Stomach smooth muscle (tissue), 2 donors: ENCODE measurements at regions not wholly inside any gene's neighbourhood (a gene's known extent, or its start where the extent isn't known, plus 50 kb on each side); places are given as distances from the start of the nearest gene placed in this dataset.

Experiments
- H3K27ac ChIP-seq: one replicate; pipeline ENCODE4 v1.7.0; 2013; ENCODE audit warnings: mild to moderate bottlenecking, low read length, inconsistent platforms
- H3K27me3 ChIP-seq, 2 donors: one replicate each; pipeline ENCODE4 v1.7.0; 2013; ENCODE audit warnings: low read length in 2 of 2; ENCODE audit not compliant: insufficient read depth in 2 of 2, control insufficient read depth in 1 of 2
- H3K36me3 ChIP-seq, 2 donors: one replicate each; pipeline ENCODE4 v1.7.0; 2013; ENCODE audit warnings: low read length in 2 of 2; ENCODE audit not compliant: control insufficient read depth in 2 of 2, insufficient read depth in 2 of 2
- H3K4me1 ChIP-seq: one replicate; pipeline ENCODE4 v1.7.0; 2013; ENCODE audit warnings: low read length; ENCODE audit not compliant: control insufficient read depth, insufficient read depth
- H3K4me3 ChIP-seq, 2 donors: one replicate each; pipeline ENCODE4 v1.7.0; 2013; ENCODE audit warnings: low read length in 2 of 2
- H3K9ac ChIP-seq, 2 donors: one replicate each; pipeline ENCODE4 v1.7.0; 2013; ENCODE audit warnings: low read length in 2 of 2, mild to moderate bottlenecking in 1 of 2
- H3K9me3 ChIP-seq, 2 donors: one replicate each; pipeline ENCODE4 v1.7.0; 2013; ENCODE audit warnings: low read length in 2 of 2; ENCODE audit not compliant: control insufficient read depth in 2 of 2
- donor health status: healthy.
- donor health status: Pancreatic carcinoma.

DNA sequence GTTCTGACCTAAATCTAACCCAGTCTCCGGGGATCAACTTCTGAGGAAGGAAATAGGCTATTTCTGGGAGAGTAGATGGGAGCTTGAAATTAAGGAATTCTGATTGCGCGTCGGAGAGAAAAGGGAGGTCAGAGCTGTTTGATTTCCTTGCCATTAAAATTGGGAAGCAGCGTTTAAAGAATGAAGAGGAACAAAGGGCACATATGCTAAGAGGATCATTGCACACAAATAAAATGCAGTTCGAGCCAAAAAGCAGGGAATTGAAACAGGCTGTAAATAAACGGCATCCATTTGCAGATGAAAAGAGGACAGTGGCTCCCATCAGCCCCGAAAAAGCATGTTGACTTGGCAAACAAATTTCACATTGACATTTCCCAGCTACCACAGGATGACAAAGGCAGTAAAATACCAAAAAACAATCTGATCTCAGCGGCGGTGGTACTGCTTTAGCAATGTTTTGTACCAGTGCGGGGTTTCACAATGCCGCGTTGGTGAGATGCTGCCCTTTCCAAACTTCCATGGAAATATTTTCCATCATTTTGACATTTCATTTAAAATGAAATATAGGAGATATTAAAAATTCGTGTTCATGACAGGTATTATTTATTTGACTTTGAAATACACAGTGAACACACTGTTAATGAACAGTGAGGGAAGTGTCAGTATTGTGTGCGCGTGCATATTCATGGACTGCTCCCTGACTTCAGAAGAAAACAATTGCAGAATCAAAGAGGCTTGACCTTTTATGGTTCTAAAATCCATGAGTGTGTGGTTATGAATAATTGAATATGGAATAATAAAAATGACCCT lies 108.8 kb downstream of the SQOR start:
- H3K4me3 ChIP-seq: peak overlapping the region; percentile 20 to 50
- H3K4me1 ChIP-seq: no peaks in the 10 kb centered on the region
- no peaks in the 10 kb centered on the region for H3K9me3 ChIP-seq
- peak overlapping the region in 1 of 2 donors; percentile 56 for H3K9ac ChIP-seq
- no peak overlapping the region for H3K27ac ChIP-seq
- no peaks in the 10 kb centered on the region for H3K36me3 ChIP-seq
- H3K27me3 ChIP-seq: peaks cover 0 to 2% of the 10 kb centered on the region in 2 donors

DNA sequence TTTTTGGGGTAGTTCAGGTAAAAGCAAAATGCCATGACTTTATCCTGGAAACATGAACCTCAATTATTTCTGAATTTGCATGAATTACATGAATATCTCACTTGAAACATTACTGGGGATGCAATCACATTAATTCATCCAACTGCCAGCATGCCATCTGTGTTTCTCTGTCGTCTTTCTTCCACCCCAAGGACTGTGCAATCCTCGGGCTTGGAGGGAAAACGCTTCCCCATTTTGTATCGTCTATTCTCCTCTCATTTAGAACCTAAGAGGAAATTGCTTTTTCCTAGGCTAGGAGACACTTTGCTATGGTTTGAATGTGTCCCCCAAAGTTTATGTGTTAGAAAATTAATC lies 109.4 kb downstream of the SQOR start:
- Histone ChIP-seq H3K9ac (peak overlapping the region in 1 of 2 donors; percentile 56), H3K27me3 (peaks cover 0 to 2% of the 10 kb centered on the region in 2 donors), H3K36me3 (no peaks in the 10 kb centered on the region), H3K27ac (no peak overlapping the region), H3K4me3 (peak overlapping the region in 1 of 2 donors; percentile 20), H3K9me3 (no peaks in the 10 kb centered on the region), H3K4me1 (no peaks in the 10 kb centered on the region)

DNA sequence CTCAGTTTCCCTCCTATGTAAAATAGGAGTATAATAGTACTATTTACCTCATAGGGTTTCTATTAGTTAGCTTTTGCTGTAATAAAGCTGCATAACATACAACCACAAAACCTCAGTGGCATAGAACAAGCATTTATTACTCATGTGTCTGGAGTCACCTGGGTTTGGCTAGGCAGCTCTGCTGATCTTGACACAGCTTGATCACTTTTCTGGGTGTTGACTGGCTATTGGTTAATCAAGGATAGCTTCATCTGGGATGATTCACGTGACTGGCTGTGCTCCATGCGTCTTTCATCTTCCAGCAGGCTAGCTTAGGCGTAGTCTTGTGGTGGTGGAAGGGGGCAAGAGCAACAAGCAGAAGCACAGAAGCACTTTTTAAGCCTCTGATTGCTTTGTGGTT lies 112.6 kb downstream of the SQOR start:
- Histone ChIP-seq H3K36me3 (no peaks in the 10 kb centered on the region), H3K4me3 (no peak overlapping the region), H3K27me3 (peaks cover 0 to 2% of the 10 kb centered on the region in 2 donors), H3K4me1 (no peaks in the 10 kb centered on the region), H3K9ac (no peak overlapping the region), H3K27ac (no peak overlapping the region), H3K9me3 (no peaks in the 10 kb centered on the region)

DNA sequence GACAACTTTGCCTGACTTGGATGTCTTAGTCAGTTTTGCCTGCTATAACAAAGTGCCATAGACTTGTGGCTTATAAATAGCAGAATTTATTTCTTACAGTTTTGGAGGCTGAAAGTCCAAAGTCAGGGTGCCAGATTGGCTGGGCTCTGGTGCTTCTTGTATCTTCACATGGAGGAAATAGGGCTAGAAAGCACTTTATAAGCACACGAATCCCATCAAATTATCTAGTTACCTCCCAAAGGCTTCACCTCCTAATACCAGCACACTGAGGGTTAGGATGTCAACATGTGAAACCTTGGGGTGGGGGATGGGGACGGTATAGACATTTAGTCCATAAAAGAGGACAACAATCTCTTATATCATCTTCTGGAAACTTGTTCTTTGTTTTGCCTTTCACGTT lies 116.8 kb downstream of the SQOR start:
- H3K27ac ChIP-seq: no peak overlapping the region
- H3K4me1 ChIP-seq: no peaks in the 10 kb centered on the region
- H3K4me3 ChIP-seq: no peak overlapping the region

DNA sequence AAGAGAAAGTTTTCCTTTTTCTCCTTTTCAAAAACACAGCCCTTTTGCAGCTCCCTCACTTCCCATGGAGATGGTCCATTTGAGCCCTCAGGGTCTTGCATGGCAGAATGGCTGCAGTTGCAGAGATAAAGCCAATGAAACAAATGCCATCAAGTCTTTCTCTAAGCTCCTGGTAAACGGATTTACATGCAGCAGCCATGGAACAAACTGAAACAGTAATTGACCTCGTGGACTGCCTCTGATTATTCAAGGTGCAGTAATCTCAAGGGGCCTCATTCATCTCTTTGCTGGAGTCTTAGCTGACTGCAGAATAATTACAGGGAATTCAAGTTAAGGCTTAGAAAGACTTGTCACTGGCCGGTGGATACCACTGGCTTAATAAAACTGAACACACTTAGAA lies 125.1 kb downstream of the SQOR start:
- no peaks in the 10 kb centered on the region for H3K36me3 ChIP-seq
- no peaks in the 10 kb centered on the region for H3K27me3 ChIP-seq
- no peak overlapping the region for H3K9ac ChIP-seq
- H3K27ac ChIP-seq: no peak overlapping the region
- H3K4me1 ChIP-seq: no peaks in the 10 kb centered on the region
- no peaks in the 10 kb centered on the region for H3K9me3 ChIP-seq
- H3K4me3 ChIP-seq: no peak overlapping the region

More for the DNA sequence above, 116.8 kb downstream of the SQOR start:
- Histone ChIP-seq H3K27me3 (no peaks in the 10 kb centered on the region), H3K36me3 (no peaks in the 10 kb centered on the region), H3K9me3 (no peaks in the 10 kb centered on the region), H3K9ac (no peak overlapping the region)

DNA sequence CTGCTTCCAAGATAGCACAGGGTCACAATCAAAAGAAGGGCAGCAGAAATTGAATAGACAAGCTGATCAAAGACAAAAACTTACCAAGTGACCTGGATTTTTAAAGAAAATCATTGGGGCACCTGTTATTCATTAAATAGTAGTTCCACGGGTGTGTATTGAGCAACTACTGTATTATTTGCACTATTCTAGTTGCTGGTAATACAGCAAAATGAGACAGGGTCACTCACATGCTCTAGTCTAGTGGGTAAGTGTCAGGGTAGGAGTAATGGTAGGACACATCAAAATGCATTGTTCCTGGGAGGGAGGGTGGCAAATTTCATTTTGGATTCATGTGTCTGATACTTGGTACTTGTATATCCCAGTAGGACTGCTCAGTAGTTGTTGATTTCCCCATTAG lies 127.9 kb downstream of the SQOR start:
- H3K9ac ChIP-seq: no peak overlapping the region
- no peaks in the 10 kb centered on the region for H3K4me1 ChIP-seq
- no peaks in the 10 kb centered on the region for H3K9me3 ChIP-seq
- H3K27me3 ChIP-seq: no peaks in the 10 kb centered on the region
- no peak overlapping the region for H3K4me3 ChIP-seq
- H3K36me3 ChIP-seq: no peaks in the 10 kb centered on the region
- H3K27ac ChIP-seq: no peak overlapping the region

DNA sequence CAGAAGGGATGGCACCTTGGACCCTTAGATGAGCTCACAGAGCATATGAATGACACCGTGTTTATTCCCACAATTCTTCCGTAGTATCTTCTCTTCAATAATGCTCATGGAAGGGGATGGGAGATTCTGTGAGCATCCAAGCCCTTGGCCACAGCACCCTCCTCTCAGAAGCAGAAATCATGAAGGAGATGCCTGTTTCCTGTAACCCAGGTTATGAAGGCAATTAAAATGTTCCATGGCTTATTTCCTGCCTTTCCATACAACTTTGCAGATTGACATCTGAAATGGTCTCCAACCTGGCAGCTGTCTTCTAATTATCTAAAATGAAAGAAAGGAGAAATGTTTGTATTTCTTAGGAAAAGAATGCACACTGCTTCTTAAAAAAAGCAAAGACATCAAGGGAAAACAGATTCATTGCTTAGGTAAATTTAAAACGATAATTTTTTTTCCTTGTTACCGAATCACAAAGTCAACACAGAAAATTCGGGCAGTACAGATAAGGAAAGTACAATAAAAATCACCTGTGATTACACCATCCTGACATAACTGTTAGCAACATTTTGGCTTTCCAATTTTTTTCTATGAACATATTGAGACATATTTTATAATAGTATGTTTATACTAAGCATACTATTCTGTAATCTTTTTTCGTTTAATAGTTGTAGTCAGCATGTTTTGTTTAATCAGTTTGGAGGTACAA lies 128.5 kb downstream of the SQOR start:
- H3K4me3 ChIP-seq: no peak overlapping the region
- no peaks in the 10 kb centered on the region for H3K36me3 ChIP-seq

DNA sequence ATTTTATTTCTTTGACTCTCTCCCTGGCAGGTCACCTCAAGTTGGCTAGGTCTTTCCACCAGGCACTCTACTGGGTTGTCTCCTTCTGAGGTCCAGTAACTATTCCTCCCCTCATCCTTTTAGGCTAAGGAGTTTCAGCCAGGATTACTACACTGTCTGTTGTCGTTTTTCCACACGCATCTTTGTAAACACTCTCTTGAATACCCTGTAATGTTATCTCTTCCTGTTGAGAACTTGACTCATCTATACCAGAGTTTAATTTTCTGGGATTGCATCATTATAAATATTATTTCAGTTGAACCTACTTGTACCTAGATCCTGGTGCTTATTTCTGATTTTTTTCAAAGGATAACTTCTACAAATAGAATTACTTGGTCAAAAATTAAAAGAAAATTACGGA lies 138.3 kb downstream of the SQOR start:
- Histone ChIP-seq H3K4me3 (no peak overlapping the region), H3K27me3 (no peaks in the 10 kb centered on the region), H3K36me3 (no peaks in the 10 kb centered on the region), H3K9me3 (no peaks in the 10 kb centered on the region), H3K27ac (no peak overlapping the region), H3K9ac (no peak overlapping the region), H3K4me1 (no peaks in the 10 kb centered on the region)

More for the DNA sequence above, 128.5 kb downstream of the SQOR start:
- no peaks in the 10 kb centered on the region for H3K9me3 ChIP-seq
- no peak overlapping the region for H3K9ac ChIP-seq
- no peaks in the 10 kb centered on the region for H3K4me1 ChIP-seq
- no peaks in the 10 kb centered on the region for H3K27me3 ChIP-seq
- H3K27ac ChIP-seq: no peak overlapping the region

DNA sequence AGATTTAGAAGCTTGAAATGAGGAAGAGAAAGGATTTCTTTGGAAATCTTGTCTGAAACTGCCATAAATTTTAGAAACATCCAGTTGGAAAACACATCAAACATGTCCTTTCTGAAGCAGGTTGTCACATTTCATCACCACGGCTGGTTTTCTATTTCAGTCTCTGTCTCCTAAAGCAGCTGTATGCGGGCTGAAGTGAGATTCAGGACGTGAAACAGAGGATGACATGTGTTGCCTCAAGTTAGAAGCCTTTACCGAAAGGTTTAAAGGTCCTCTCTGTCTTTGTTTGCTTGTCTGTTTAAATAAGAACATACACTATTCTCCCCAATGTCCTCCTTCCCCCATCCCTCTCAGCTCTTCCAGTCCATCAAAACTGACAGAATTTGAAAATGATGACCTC lies 141.9 kb downstream of the SQOR start:
- Histone ChIP-seq H3K9ac (no peak overlapping the region), H3K4me3 (no peak overlapping the region), H3K27me3 (no peaks in the 10 kb centered on the region), H3K36me3 (no peaks in the 10 kb centered on the region), H3K9me3 (no peaks in the 10 kb centered on the region), H3K27ac (no peak overlapping the region), H3K4me1 (no peaks in the 10 kb centered on the region)

DNA sequence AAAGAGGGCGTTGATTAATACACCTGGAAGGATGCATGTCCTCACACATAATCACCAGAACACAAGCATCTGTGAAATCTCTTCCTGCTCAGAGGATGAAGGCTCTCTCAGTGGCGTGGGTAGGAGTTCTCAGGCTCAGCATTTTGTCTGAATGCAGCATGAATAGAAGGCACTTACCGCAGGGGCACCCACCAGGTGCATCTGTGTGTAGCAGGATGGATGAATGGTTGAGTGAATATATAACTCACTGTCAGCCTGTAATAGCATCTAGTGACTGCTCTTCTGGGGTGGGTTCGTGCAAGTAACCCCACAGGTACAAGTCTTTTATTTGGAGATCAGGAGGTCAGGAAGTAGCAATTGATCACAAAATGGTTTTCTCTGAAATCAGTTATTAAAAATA lies 143.0 kb downstream of the SQOR start:
- Histone ChIP-seq H3K27ac (no peak overlapping the region), H3K9ac (no peak overlapping the region), H3K4me3 (no peak overlapping the region), H3K27me3 (no peaks in the 10 kb centered on the region), H3K4me1 (no peaks in the 10 kb centered on the region), H3K9me3 (no peaks in the 10 kb centered on the region), H3K36me3 (no peaks in the 10 kb centered on the region)

DNA sequence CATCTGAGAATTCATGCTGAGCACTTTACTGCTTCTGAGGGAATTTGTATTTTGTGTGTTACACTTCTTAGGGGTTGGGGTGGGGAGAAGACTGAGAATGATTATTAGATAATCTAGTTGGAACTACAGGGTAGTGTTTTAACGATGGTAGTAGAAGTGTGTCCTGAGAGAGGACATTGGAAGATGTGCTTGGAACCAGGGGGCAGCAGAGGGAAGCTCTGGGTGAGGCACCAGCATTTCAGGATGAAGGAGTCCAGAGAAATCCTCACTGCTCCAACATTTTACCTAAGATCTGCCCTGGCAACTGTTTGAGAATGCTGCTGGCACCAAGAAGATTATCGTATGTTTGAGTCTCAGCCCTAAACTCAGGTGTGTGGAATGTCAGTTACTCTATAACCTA lies 145.5 kb downstream of the SQOR start:
- Histone ChIP-seq H3K4me1 (no peaks in the 10 kb centered on the region), H3K4me3 (no peak overlapping the region)

More for the DNA sequence above, 145.5 kb downstream of the SQOR start:
- Histone ChIP-seq H3K27me3 (no peaks in the 10 kb centered on the region), H3K9me3 (no peaks in the 10 kb centered on the region), H3K9ac (no peak overlapping the region), H3K36me3 (no peaks in the 10 kb centered on the region), H3K27ac (no peak overlapping the region)
